ENCODE measurements at regions not wholly inside any gene's neighbourhood (a gene's known extent, or its start where the extent isn't known, plus 50 kb on each side); places are given as distances from the start of the nearest gene placed in this dataset.

DNA sequence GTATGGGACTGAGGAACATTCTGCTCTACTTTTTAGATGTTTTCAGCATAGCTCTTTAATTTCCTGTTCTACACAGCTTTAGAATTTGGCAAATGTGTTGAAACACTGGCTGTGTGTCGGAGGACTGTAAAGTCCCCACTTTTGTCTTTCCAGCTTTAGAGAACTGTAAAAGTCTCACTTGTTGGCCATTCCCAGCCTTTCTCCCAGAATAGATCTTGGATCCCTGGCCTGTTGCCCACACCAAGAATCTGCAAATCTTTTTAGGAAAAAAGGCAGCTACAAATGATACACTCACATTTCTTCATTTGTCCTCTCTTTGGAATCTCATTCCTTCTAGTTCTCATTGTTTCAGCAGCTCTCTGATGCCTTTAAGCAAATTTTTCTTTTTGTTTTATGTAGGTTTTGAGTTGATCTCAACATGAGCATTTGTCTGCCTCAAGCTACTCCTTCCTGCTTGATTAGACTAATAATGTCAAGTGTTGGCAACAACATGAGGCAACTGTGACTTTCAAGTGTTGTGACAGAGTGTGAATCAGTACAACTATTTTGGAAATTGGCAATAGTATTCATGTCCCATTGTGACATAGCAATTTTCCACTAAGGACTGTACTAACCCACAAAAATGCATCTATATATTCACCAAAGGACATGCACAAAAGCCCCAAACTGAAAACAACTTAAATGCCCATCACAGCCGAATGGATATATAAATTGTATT, 610.8 kb downstream of the EPHA4 start:
- no peak for TF ChIP-seq ZBTB7A (CRISPR knock-in tag; IDR thresholded peaks at IDR 0.05)
- TF ChIP-seq KDM5A (IDR thresholded peaks at IDR 0.05; ENCODE audit: borderline replicate concordance, low read length): no peak
- no peak for TF ChIP-seq ZMYM3 (CRISPR knock-in tag; IDR thresholded peaks at IDR 0.05)
- no peak for TF ChIP-seq TAF1 (CRISPR knock-in tag; IDR thresholded peaks at IDR 0.05)
- TF ChIP-seq CTCF (CRISPR knock-in tag; IDR thresholded peaks at IDR 0.05): no peak
- no peak for TF ChIP-seq RAD21 (CRISPR knock-in tag; IDR thresholded peaks at IDR 0.05)
